Caki2 (cell line): ENCODE measurements at regions not wholly inside any gene's neighbourhood (a gene's known extent, or its start where the extent isn't known, plus 50 kb on each side); places are given as distances from the start of the nearest gene placed in this dataset.
A peak's percentile ranks its signal among the peaks of the same experiment; 100 is the strongest.

Experiments used
- DNase-seq: peaks from one replicate; pipeline ENCODE4 v3.0.0-alpha.2; 2015; ENCODE audit warnings: low read depth
- in situ Hi-C: cut with HindIII; loops from 2 replicates; pipeline ENCODE4 v1.10.0; 2016; ENCODE audit warnings: low sequenced_read_pairs, low pct_unique_long_range_greater_than_20kb, mixed read lengths

GRCh38 chr11:108994887-108995286 lies 330.0 kb downstream of the DDX10 start:
- DNase-seq: no peak
- in situ Hi-C loops: no loop called here

- no peak for DNase-seq
- in situ Hi-C loops: no loop called here
Observed at GRCh38 chr11:108997826-108998225, 333.0 kb downstream of the DDX10 start.

- no peak for DNase-seq
- in situ Hi-C loops: no loop called here
Observed at GRCh38 chr11:109000531-109000930, 335.7 kb downstream of the DDX10 start.

- DNase-seq: no peak
- in situ Hi-C loops: no loop called here
Observed at GRCh38 chr11:109001585-109001984, 336.7 kb downstream of the DDX10 start.

GRCh38 chr11:109012991-109013390 lies 348.1 kb downstream of the DDX10 start:
- in situ Hi-C loops: no loop called here

GRCh38 chr11:109015283-109015682 lies 350.4 kb downstream of the DDX10 start:
- in situ Hi-C loops: no loop called here
- peak; percentile 8 for DNase-seq

More at GRCh38 chr11:109012991-109013390, 348.1 kb downstream of the DDX10 start:
- DNase-seq: no peak

GRCh38 chr11:109016724-109017123 lies 351.9 kb downstream of the DDX10 start:
- DNase-seq: no peak
- in situ Hi-C loops: no loop called here

GRCh38 chr11:109017489-109017888 lies 352.6 kb downstream of the DDX10 start:
- in situ Hi-C loops: no loop called here
- DNase-seq: no peak

GRCh38 chr11:109018639-109019038 lies 353.8 kb downstream of the DDX10 start:
- DNase-seq: no peak
- in situ Hi-C loops: no loop called here

GRCh38 chr11:109019342-109019936 lies 354.6 kb downstream of the DDX10 start:
- in situ Hi-C loops: no loop called here
- DNase-seq: no peak

- DNase-seq: no peak
- in situ Hi-C loops: no loop called here
Observed at GRCh38 chr11:109023036-109023435, 358.2 kb downstream of the DDX10 start.

GRCh38 chr11:109026891-109027489 lies 362.1 kb downstream of the DDX10 start:
- in situ Hi-C loops: no loop called here

GRCh38 chr11:109027851-109028250 lies 363.0 kb downstream of the DDX10 start:
- DNase-seq: peak; percentile 5
- in situ Hi-C loops: no loop called here

More at GRCh38 chr11:109026891-109027489, 362.1 kb downstream of the DDX10 start:
- no peak for DNase-seq

- no peak for DNase-seq
- in situ Hi-C loops: no loop called here
Observed at GRCh38 chr11:109029927-109030326, 365.1 kb downstream of the DDX10 start.

- DNase-seq: no peak
- in situ Hi-C loops: no loop called here
Observed at GRCh38 chr11:109033627-109034338, 368.9 kb downstream of the DDX10 start.

- in situ Hi-C loops: no loop called here
- no peak for DNase-seq
Observed at GRCh38 chr11:109034339-109034696, 369.4 kb downstream of the DDX10 start.

- in situ Hi-C loops: no loop called here
- no peak for DNase-seq
Observed at GRCh38 chr11:109035284-109035683, 370.4 kb downstream of the DDX10 start.

- no peak for DNase-seq
- in situ Hi-C loops: no loop called here
Observed at GRCh38 chr11:109036011-109036410, 371.1 kb downstream of the DDX10 start.

- DNase-seq: no peak
- in situ Hi-C loops: no loop called here
Observed at GRCh38 chr11:109037856-109038780, 373.2 kb downstream of the DDX10 start.
